Skeletal muscle satellite cell (primary cell): ENCODE measurements at regions not wholly inside any gene's neighbourhood (a gene's known extent, or its start where the extent isn't known, plus 50 kb on each side); places are given as distances from the start of the nearest gene placed in this dataset.

Experiments used
- H3K27me3 ChIP-seq: 2 replicates; pipeline ENCODE4 v1.7.0; 2013; ENCODE audit warnings: low read length; ENCODE audit not compliant: control insufficient read depth, insufficient read depth
- H3K36me3 ChIP-seq: 2 replicates; pipeline ENCODE4 v1.7.0; 2013; ENCODE audit warnings: mild to moderate bottlenecking, control low read depth, low read length; ENCODE audit not compliant: insufficient read depth
- H3K4me1 ChIP-seq: 2 replicates; pipeline ENCODE4 v1.7.0; 2013; ENCODE audit warnings: low read length; ENCODE audit not compliant: control insufficient read depth, insufficient read depth
- H3K4me2 ChIP-seq: 2 replicates; pipeline ENCODE4 v1.7.0; 2013; ENCODE audit warnings: mild to moderate bottlenecking, low read length
- H3K4me3 ChIP-seq: 2 replicates; pipeline ENCODE4 v1.7.0; 2013; ENCODE audit warnings: low read length
- H3K9ac ChIP-seq: 2 replicates; pipeline ENCODE4 v1.7.0; 2013; ENCODE audit warnings: mild to moderate bottlenecking, low read depth, low read length, moderate library complexity
- H3K9me3 ChIP-seq: replicated peaks from 2 replicates; pipeline ENCODE4 v1.7.0; 2013; ENCODE audit warnings: mild to moderate bottlenecking, control low read depth, low read length

DNA sequence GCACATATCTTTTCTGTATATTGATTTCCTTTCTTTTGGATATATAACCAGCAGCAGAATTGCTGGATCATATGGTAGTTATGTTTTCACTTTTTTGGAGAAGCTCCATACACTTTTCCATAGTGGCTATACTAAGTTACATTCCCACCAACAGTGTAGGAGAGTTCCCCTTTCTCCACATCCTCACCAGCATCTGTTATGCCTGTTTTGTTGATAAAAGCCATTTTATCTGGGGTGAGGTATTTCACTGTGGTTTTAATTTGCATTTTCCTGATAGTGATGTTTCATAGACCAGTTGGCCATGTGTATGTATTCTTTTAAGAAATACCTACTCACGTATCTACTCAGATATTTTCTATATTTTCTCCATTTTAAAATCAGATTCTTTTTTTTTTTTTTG is 419.3 kb upstream of the FAT3 start:
- Histone ChIP-seq H3K4me2 (no peak overlapping the region), H3K36me3 (no peaks in the 10 kb centered on the region), H3K4me3 (no peak overlapping the region), H3K4me1 (no peaks in the 10 kb centered on the region), H3K9me3 (no peaks in the 10 kb centered on the region), H3K27me3 (no peaks in the 10 kb centered on the region), H3K9ac (no peak overlapping the region)

DNA sequence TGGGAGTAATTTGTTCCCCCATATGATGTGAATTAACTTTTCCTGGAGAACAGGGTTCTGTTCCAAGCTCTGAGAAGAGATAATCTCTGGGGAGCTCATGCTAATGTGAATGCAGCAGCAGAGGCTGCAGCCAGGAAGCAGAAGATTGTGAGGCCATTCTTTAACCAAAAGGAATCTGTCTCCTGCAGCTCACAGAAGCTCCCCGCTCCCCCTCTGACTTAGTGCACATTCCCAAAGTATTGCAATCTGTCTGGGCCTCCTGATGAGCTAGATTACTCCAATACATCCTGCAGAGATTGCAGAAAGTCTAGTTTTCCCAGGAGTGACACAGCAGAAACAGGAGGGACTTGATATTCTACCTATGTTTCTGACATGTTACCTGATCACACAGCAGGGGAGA is 420.6 kb upstream of the FAT3 start:
- H3K9ac ChIP-seq, result no peak overlapping the region
- H3K4me2 ChIP-seq, result no peak overlapping the region
- no peak overlapping the region for H3K4me3 ChIP-seq
- H3K4me1 ChIP-seq, result no peaks in the 10 kb centered on the region
- H3K27me3 ChIP-seq, result no peaks in the 10 kb centered on the region
- no peaks in the 10 kb centered on the region for H3K36me3 ChIP-seq
- no peaks in the 10 kb centered on the region for H3K9me3 ChIP-seq

DNA sequence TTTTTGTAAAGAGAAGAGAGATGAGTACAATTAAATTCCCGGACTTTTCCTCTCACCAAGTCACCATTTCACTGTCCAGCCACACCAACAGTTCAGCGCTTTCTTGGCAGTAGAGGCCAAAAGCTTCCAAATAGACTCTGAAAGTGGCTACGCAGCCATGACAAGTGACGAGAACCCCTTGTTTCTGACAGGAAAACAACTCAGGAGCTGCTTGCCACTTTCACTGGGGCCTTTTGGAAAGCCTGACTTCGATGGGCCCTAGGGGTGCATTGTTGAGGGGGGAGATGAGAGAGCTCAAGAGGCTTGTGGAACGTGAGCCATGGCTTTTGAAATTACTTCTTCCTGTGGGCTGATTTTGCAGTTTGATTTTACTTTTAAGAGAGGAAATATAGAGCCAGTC is 422.1 kb upstream of the FAT3 start:
- no peaks in the 10 kb centered on the region for H3K27me3 ChIP-seq
- H3K9me3 ChIP-seq, result no peaks in the 10 kb centered on the region
- H3K36me3 ChIP-seq, result no peaks in the 10 kb centered on the region
- no peak overlapping the region for H3K4me2 ChIP-seq
- H3K4me1 ChIP-seq, result no peaks in the 10 kb centered on the region
- no peak overlapping the region for H3K9ac ChIP-seq
- H3K4me3 ChIP-seq, result no peak overlapping the region

DNA sequence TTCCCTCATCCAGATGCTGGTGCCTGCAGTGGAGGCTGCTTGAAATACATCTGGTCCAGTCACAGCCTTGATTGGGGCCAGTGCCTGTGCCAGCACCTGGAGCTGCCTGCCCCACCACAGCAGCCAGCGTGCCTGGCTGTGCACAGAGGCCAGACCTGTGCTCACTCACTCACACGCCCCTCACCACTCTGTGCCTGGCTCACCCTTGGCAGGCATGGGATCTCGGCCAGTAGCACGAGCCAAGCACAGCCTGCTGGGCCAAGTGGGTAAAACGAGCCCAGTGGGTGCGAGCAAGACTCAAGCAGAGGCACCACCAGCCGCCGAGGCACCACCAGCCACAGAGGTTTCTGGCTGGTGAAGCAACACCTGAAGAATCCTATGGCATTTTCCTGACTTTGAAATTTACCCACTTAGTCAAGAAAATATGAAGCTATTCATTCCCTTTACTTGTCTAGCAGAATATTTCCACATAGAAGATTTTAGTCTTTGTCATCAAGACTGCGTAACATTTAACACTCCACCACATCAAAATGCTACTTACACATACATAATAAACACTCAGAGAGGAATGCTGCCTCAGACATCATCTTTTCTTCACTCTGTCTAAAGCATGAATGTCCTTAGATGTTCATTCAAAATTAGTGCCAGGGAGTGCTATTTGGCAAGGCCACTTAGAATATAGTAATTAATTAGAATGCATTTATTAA is 424.3 kb upstream of the FAT3 start:
- H3K9me3 ChIP-seq, result no peaks in the 10 kb centered on the region
- H3K9ac ChIP-seq, result no peak overlapping the region
- no peak overlapping the region for H3K4me2 ChIP-seq
- no peak overlapping the region for H3K4me3 ChIP-seq
- H3K27me3 ChIP-seq, result no peaks in the 10 kb centered on the region
- no peaks in the 10 kb centered on the region for H3K36me3 ChIP-seq
- no peaks in the 10 kb centered on the region for H3K4me1 ChIP-seq

DNA sequence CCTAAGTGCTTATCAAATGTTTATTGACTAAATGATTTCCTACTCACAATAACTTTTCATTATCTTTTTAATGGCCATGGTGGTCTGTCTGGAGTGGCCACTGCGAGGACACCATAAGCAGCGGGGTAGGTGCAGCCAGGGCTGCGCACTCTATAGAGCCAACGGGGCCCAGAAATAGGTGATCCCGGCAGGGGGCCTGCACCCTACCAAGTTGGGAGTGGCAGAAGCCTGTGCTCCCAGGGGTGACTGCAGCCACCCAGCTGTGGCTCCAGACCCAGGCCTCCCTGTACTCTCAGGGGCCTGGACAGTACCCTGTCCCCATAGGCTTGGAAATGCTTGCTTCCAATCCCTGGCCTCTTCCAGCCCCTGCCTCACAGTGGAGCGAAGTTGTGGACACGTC is 426.4 kb upstream of the FAT3 start:
- Histone ChIP-seq H3K27me3 (no peaks in the 10 kb centered on the region), H3K9me3 (no peaks in the 10 kb centered on the region)

DNA sequence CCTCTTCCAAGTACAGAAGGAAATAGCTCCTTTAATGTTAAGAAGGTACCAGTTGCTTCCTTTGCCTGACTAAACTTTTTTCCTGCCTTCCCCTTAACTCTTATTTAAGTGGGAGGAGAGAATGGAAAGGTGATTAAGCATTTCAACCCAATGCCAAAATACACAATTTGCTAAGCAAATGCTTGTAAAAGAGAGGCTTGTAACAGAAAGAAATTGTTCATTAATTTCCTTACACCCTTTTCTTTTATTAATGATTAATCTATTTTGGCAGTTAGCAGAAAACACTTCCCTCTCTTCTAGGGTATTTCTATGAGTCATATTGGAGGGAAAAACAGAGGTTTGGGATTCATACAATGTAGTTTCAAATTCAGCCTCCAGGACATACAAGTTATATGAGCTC is 427.6 kb upstream of the FAT3 start:
- H3K4me1 ChIP-seq, result no peaks in the 10 kb centered on the region
- H3K36me3 ChIP-seq, result no peaks in the 10 kb centered on the region
- H3K27me3 ChIP-seq, result no peaks in the 10 kb centered on the region
- no peak overlapping the region for H3K9ac ChIP-seq
- no peak overlapping the region for H3K4me2 ChIP-seq
- H3K9me3 ChIP-seq, result no peaks in the 10 kb centered on the region
- no peak overlapping the region for H3K4me3 ChIP-seq

More for the DNA sequence above, 426.4 kb upstream of the FAT3 start:
- Histone ChIP-seq H3K4me1 (no peaks in the 10 kb centered on the region), H3K4me3 (no peak overlapping the region), H3K36me3 (no peaks in the 10 kb centered on the region), H3K4me2 (no peak overlapping the region), H3K9ac (no peak overlapping the region)

DNA sequence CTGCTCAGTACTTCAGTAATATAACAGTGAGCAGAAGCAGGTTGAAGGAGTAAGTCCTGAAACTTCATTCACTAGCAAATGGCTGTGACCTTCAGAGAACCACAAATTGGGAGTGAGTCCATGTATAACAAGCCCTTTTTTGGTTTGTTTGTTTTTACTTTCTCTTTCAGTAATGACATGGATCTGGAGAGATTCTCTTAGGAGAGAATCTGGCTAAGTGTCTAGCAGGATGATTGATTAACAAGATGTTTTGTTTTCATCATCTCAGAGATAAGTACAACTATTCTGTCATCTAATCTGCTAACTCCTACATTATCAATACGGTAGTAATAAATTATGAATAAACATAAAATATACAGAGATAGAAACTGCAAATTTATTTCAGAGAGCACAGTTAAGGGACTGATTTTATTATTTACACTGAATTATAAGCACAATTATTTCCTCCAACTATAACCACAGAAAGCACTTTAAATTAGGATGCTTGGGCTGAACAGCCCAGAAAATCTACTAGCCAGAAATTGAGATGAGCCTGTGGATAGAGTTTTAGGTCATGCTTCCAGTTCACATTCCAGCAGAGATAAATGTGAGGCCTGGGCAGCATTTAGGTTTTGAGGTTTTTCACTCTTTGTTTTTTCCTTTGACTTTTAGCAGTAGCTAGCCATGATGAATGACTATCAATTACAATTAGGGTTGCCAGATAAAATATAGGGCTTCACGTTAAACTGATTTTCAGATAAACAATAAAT is 429.3 kb upstream of the FAT3 start:
- H3K4me2 ChIP-seq, result no peak overlapping the region
- H3K9ac ChIP-seq, result no peak overlapping the region
- H3K27me3 ChIP-seq, result no peaks in the 10 kb centered on the region
- H3K4me1 ChIP-seq, result no peaks in the 10 kb centered on the region
- H3K9me3 ChIP-seq, result no peaks in the 10 kb centered on the region
- H3K4me3 ChIP-seq, result no peak overlapping the region
- H3K36me3 ChIP-seq, result no peaks in the 10 kb centered on the region

DNA sequence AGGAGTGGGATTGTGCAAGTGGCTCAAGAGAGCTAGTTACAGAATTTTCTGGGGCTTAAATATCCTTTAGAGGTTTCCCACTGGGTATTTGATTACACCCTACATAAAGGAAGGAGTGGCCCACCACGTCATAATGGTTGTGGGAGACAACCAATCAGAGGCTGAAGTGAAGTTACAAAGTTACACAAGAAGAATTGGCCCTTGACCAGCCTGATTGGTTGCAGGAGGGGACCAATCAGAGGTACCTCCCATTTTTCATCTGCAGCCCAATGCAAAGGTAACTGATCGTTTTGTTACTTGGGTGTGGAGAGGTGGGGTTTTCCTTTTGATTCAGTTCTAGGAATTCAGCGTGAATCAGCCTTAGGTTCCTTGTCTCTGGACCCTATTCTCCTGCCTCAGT is 430.5 kb upstream of the FAT3 start:
- H3K4me2 ChIP-seq, result no peak overlapping the region
- no peaks in the 10 kb centered on the region for H3K36me3 ChIP-seq
- H3K4me1 ChIP-seq, result no peaks in the 10 kb centered on the region
- no peak overlapping the region for H3K4me3 ChIP-seq
- H3K9me3 ChIP-seq, result no peaks in the 10 kb centered on the region
- H3K27me3 ChIP-seq, result no peaks in the 10 kb centered on the region
- no peak overlapping the region for H3K9ac ChIP-seq

DNA sequence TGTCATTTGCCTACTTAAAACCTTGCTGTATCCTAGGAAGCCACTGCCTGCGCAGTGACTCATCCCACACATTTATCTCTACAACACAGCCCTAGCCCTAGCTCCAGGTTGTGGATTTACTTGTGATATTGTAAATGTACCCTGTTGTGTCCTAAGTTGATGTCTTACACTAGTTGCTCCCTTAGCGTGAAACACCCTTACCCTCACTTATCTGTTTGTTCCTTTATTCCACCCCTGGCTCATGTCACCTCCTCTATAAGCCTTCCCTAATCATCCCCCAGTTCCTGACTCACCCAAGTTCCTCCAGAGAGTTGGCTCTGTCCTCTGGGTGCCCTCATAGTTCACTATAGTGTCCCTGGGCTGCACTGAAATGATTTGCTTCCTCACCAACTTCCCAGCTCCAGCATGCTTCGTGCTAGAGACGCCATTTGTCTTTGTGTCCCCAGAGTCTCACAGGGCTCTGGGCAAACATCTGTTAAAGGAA is 431.8 kb upstream of the FAT3 start:
- H3K4me2 ChIP-seq, result no peak overlapping the region
- H3K27me3 ChIP-seq, result no peaks in the 10 kb centered on the region
- H3K4me3 ChIP-seq, result no peak overlapping the region
- no peaks in the 10 kb centered on the region for H3K4me1 ChIP-seq
- H3K9me3 ChIP-seq, result no peaks in the 10 kb centered on the region
- no peak overlapping the region for H3K9ac ChIP-seq
- no peaks in the 10 kb centered on the region for H3K36me3 ChIP-seq

DNA sequence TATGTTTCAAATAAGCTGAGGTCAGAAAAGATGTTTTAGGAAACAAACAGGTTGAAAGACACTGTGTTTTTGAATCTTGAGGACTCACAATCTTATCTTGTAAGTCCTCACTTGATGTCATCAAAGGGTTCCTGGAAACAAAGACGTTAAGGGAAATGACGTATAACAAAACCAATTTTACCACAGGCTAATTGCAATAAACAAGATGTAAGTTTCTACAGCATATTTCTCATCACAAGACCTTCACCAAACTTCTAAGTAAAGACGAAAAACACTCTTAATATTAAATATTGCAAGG is 433.5 kb upstream of the FAT3 start:
- Histone ChIP-seq H3K9ac (no peak overlapping the region), H3K4me3 (no peak overlapping the region), H3K36me3 (no peaks in the 10 kb centered on the region), H3K27me3 (no peaks in the 10 kb centered on the region), H3K9me3 (no peaks in the 10 kb centered on the region), H3K4me2 (no peak overlapping the region), H3K4me1 (no peaks in the 10 kb centered on the region)

DNA sequence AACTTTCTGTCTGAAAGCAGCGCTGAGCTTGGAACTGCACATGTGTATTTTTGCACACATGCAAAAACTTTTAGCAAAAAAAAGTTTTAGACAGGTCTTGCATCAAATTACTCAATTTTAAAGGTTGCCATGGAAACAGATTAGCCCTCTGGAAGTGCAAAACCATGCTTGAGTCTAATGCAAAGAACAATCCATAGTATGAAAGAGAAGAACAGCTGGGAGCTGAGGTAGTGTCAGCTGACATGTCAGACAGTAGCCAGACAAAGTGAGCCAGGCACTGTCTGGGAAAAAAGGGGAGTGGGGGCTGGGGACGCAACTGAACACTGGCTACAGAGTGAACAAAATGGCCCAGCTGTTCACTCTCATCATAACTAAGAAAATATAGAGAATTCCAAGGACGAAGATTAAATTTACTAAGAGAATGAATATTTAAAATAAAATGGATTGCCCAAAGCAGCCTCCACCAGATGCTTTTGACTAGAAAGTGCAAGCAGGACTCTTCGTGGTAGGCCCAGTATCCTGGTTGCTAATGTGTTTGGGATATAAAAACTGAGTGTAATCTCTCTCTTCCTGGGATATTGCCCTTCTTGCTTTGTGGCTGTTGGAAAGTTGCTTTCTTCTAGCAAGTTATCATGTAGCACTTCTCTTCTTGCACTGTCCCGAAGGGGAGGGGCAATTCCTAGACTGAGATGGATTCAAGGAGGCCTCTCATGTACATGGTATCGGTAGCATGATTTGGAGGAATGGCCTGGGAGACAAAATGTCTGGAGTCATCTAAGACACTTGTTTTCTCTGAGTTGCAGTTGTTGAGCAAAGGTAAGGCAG is 434.1 kb upstream of the FAT3 start:
- H3K4me3 ChIP-seq, result no peak overlapping the region
- no peak overlapping the region for H3K4me2 ChIP-seq
- no peak overlapping the region for H3K9ac ChIP-seq
- no peaks in the 10 kb centered on the region for H3K4me1 ChIP-seq
- H3K36me3 ChIP-seq, result no peaks in the 10 kb centered on the region
- H3K27me3 ChIP-seq, result no peaks in the 10 kb centered on the region
- no peaks in the 10 kb centered on the region for H3K9me3 ChIP-seq
